Spleen (tissue), 11 donors: ENCODE measurements at regions not wholly inside any gene's neighbourhood (a gene's known extent, or its start where the extent isn't known, plus 50 kb on each side); places are given as distances from the start of the nearest gene placed in this dataset.
A peak's percentile ranks its signal among the peaks of the same experiment; 100 is the strongest.

Experiments used
- DNase-seq: peaks from one replicate; pipeline ENCODE4 v3.0.0-alpha.2; 2020
- H3K27ac ChIP-seq, 8 donors: fragments of 200-600 bp; sonication (generic) in 7 of 8; 1 replicate in 4 of 8; 2 replicates in 4 of 8; pipeline versions ENCODE4 v1.5.0 to v1.8.0; 2016 to 2021; ENCODE audit warnings: inconsistent platforms in 4 of 8, mild to moderate bottlenecking in 4 of 8, moderate library complexity in 1 of 8
- H3K27me3 ChIP-seq, 7 donors: fragments of 200-600 bp; sonication (generic) in 6 of 7; replicated peaks in 1 of 7; 1 replicate in 4 of 7; 2 replicates in 3 of 7; pipeline versions ENCODE4 v1.5.0 to v1.8.0; 2016 to 2021; ENCODE audit warnings: inconsistent platforms in 3 of 7, mild to moderate bottlenecking in 1 of 7
- H3K36me3 ChIP-seq, 6 donors: fragments of 200-600 bp; sonication (generic) in 5 of 6; 1 replicate in 4 of 6; 2 replicates in 2 of 6; pipeline versions ENCODE4 v1.5.0 to v1.8.0; 2016 to 2021; ENCODE audit warnings: inconsistent platforms in 2 of 6
- H3K4me1 ChIP-seq, 6 donors: fragments of 200-600 bp; sonication (generic) in 5 of 6; 1 replicate in 3 of 6; 2 replicates in 3 of 6; pipeline versions ENCODE4 v1.5.0 to v1.8.0; 2016 to 2021; ENCODE audit warnings: inconsistent platforms in 3 of 6
- H3K4me3 ChIP-seq, 8 donors: fragments of 200-600 bp; sonication (generic) in 7 of 8; 1 replicate in 4 of 8; 2 replicates in 4 of 8; pipeline versions ENCODE4 v1.5.0 to v1.8.0; 2016 to 2021; ENCODE audit warnings: inconsistent platforms in 4 of 8, mild to moderate bottlenecking in 4 of 8, moderate library complexity in 2 of 8
- H3K9me3 ChIP-seq, 8 donors: fragments of 200-600 bp; sonication (generic) in 7 of 8; 1 replicate in 4 of 8; 2 replicates in 4 of 8; pipeline versions ENCODE4 v1.5.0 to v1.8.0; 2016 to 2021; ENCODE audit warnings: inconsistent platforms in 4 of 8
- POLR2A ChIP-seq, 3 donors: fragments of 450-650 bp; IDR thresholded peaks; one replicate each; pipeline ENCODE4 v1.5.1; 2017; ENCODE audit warnings: antibody characterized with exemption in 3 of 3, mild to moderate bottlenecking in 1 of 3
- POLR2AphosphoS5 ChIP-seq, 3 donors: sonication (generic); formaldehyde crosslinking; IDR thresholded peaks; one replicate each; pipeline ENCODE4 v1.5.1; 2017; ENCODE audit warnings: antibody characterized with exemption in 3 of 3
- WGBS, 5 donors: extraction: QIAGEN DNeasy Blood & Tissue Kit in 3 of 5; methylation state at CpG; one replicate each; pipeline versions ENCODE4 v1.1.5 to v1.1.7; 2013 to 2018; 5-methylcytosine and 5-hydroxymethylcytosine counted together
- intact Hi-C: fragments of 100-400 bp; cut with DNase I; formaldehyde crosslinking; loops from one replicate; pipeline ENCODE4 v1.15.0; 2023; ENCODE audit warnings: low total_unique reads
- TF ChIP-seq, protein P1 (sequence below), 11 experiments: fragments of 200-600 bp in 7 of 11; fragments of 450-650 bp in 4 of 11; sonication (generic) in 4 of 11; IDR thresholded peaks in 8 of 11; conservative IDR thresholded peaks in 3 of 11; 1 replicate in 7 of 11; 2 replicates in 4 of 11; pipeline versions ENCODE4 v1.4.0 to v1.8.0; 2016 to 2021; ENCODE audit warnings: antibody characterized with exemption in 11 of 11, inconsistent platforms in 4 of 11, mild to moderate bottlenecking in 1 of 11
- donor health status: healthy with polysubstance abuse.
- donor health status: DM: no; HTN: no; CAD: no; lungs with moderate emphysema.
- donor health status: DM: no; HTN: no; CAD: no.
- donor health status: Bipolar disorder and iron deficiency.
- donor health status: healthy.
- donor health status: DM: no; HTN: no; CAD: no.
- donor health status: DM: yes; HTN: yes; CAD: no.

DNA sequence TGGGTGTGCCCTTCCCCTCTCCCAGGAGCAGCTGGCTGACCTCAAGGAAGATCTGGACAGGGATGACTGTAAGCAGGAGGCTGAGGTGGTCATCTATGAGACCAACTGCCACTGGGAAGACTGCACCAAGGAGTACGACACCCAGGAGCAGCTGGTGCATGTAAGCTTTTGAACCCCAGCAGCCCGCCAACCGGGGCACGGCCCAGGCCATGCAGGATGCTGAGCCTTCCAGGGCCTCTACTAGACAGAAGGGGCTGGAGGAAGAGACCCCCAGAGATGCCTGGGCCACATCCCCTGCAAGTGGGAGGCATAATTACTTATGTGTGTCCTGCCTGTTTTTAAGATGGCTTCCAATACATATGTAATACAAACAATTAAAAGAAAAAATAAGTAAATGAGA, 239.3 kb downstream of the GLI2 start:
- Histone ChIP-seq H3K27me3 (no peaks in the 10 kb centered on the region), H3K36me3 (no peaks in the 10 kb centered on the region), H3K27ac (no peak overlapping the region), H3K4me3 (no peak overlapping the region), H3K9me3 (no peaks in the 10 kb centered on the region), H3K4me1 (no peaks in the 10 kb centered on the region)
- DNase-seq = no peak
- no peak for TF ChIP-seq POLR2AphosphoS5 (IDR thresholded peaks at IDR 0.05)
- TF ChIP-seq POLR2A (IDR thresholded peaks at IDR 0.05) = no peak
- TF ChIP-seq, protein P1, sequence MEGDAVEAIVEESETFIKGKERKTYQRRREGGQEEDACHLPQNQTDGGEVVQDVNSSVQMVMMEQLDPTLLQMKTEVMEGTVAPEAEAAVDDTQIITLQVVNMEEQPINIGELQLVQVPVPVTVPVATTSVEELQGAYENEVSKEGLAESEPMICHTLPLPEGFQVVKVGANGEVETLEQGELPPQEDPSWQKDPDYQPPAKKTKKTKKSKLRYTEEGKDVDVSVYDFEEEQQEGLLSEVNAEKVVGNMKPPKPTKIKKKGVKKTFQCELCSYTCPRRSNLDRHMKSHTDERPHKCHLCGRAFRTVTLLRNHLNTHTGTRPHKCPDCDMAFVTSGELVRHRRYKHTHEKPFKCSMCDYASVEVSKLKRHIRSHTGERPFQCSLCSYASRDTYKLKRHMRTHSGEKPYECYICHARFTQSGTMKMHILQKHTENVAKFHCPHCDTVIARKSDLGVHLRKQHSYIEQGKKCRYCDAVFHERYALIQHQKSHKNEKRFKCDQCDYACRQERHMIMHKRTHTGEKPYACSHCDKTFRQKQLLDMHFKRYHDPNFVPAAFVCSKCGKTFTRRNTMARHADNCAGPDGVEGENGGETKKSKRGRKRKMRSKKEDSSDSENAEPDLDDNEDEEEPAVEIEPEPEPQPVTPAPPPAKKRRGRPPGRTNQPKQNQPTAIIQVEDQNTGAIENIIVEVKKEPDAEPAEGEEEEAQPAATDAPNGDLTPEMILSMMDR (IDR thresholded peaks at IDR 0.05 in 8 of 11, conservative IDR thresholded peaks at IDR 0.05 in 3 of 11) = no peak
- intact Hi-C loops = no loop called here
- 81 to 95% (median 94%) methylated on average over 4 of the region's 4 CpGs for WGBS, 5 donors

DNA sequence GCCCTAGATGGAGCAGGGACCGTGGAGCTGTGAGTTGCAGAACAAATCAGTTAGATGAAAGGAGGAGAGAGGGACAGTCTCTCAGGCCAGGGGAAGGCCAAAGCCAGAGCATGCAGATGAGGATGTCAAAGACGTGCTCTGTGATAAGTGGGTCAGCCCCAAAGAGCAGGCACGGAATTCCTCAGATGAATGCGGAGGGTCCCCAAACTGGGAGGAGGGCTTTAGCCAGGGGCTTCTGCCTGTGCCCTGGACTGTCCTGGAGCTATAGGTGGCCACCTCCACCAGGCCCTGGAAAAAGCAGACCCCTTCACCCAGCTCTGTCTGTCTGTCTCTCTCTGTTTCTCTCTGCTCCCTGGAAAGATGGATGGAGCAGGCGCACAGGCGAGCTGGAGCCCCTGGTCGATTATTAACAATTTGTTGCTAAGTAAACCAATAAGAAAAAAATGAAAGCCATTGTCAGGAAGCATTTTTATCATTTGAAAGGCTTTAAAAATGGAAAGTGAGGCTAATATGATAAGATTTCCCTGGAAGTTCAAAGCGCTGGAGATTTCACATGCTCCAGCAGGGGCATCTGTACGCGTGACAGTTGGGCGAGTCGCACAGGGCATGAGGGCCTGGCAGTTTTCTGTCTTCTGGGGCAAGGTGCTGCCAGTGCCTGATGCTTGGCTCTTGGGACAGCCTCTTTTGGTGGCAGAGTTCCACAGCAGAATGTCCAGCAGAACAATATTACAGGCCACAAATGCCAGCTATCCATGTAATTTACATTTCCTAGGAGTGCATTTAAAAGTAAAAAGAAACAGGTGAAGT, 241.0 kb downstream of the GLI2 start:
- Histone ChIP-seq H3K36me3 (no peaks in the 10 kb centered on the region), H3K9me3 (no peaks in the 10 kb centered on the region), H3K4me1 (no peaks in the 10 kb centered on the region), H3K4me3 (no peak overlapping the region), H3K27ac (no peak overlapping the region), H3K27me3 (no peaks in the 10 kb centered on the region)
- TF ChIP-seq POLR2A (IDR thresholded peaks at IDR 0.05) = no peak
- DNase-seq = peak; percentile 51
- 88 to 96% (median 93%) methylated on average over 12 of the region's 12 CpGs for WGBS, 5 donors
- intact Hi-C loops = no loop called here

DNA sequence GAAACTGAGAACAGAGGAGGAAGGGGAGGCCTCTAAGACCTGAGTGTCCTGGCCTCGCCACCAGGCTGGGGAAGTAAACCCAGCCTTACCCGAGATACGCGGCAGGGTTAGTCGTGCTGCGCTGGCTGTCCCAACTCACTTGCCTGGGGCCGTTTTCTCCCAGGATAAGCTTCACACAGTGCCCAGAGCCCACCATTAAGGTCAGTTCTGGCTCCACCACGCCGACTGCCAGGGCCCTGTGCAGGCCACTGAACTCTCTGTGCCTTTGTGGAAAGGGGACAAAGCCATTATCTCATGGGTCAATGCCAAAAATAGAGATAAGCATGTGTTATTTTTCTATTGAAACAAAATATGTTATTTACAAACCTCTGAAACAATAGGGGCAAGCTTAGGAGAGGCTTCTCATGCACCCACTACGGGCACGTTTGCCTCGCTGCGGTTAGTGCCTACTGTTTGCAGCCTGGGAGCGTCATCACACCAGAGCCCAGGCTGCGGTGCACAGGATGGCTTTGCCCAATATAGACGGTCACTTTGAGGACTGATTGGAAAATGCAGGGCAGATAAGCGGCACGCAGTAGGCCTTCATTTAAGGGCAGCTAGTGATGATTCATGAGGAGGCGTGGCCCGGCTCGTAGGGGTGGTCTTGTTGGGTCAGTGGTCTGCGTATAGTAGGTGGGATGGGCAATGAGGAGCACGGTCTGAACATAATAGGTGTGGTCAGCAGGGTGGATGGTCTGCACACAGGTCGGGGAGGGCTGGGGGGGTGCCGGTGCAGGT, 242.1 kb downstream of the GLI2 start:
- DNase-seq = peak; percentile 67
- intact Hi-C loops = no loop called here
- TF ChIP-seq POLR2AphosphoS5 (IDR thresholded peaks at IDR 0.05) = no peak
- TF ChIP-seq, protein P1 (IDR thresholded peaks at IDR 0.05 in 8 of 11, conservative IDR thresholded peaks at IDR 0.05 in 3 of 11) = no peak
- no peak for TF ChIP-seq POLR2A (IDR thresholded peaks at IDR 0.05)
- Histone ChIP-seq H3K27me3 (no peaks in the 10 kb centered on the region), H3K36me3 (no peaks in the 10 kb centered on the region), H3K4me1 (no peaks in the 10 kb centered on the region), H3K4me3 (no peak overlapping the region), H3K9me3 (no peaks in the 10 kb centered on the region), H3K27ac (no peak overlapping the region)
- WGBS, 5 donors = 88 to 93% (median 91%) methylated on average over 25 of the region's 25 CpGs

DNA sequence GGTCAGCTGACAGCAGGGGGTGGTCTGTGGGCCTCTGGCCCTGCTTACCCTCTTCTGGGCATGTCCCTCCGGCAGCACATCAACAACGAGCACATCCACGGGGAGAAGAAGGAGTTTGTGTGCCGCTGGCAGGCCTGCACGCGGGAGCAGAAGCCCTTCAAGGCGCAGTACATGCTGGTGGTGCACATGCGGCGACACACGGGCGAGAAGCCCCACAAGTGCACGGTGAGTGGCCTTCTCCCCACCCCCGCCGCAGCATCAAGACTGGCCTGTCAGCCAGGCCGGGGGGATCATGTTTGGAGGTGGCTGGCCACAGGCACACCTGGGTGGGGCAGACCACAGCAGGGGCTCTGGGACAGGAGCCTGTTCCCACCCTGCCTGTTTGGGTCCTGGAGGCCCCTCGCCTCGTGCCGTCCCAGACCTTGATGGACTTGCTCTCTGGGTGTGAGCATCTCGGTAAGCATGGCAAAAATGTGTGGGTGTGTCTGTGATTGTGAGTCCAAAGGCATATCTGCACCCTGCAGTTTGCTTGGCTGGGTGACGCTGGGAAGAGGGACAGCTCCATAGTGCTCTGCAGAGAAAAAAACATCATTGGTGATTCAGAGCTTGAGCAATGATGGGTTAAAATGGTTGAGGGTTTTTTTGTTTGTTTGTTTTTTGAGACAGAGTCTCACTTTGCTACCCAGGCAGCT, 242.8 kb downstream of the GLI2 start:
- no peaks in the 10 kb centered on the region for H3K27me3 ChIP-seq
- TF ChIP-seq POLR2AphosphoS5 (IDR thresholded peaks at IDR 0.05) = no peak
- TF ChIP-seq POLR2A (IDR thresholded peaks at IDR 0.05) = no peak
- TF ChIP-seq, protein P1 (IDR thresholded peaks at IDR 0.05 in 8 of 11, conservative IDR thresholded peaks at IDR 0.05 in 3 of 11) = no peak
- H3K27ac ChIP-seq = no peak overlapping the region
- 83 to 95% (median 90%) methylated on average over 18 to 20 of the region's 20 CpGs for WGBS, 5 donors
- no peak overlapping the region for H3K4me3 ChIP-seq
- no peaks in the 10 kb centered on the region for H3K4me1 ChIP-seq
- H3K9me3 ChIP-seq = no peaks in the 10 kb centered on the region
- peak; percentile 68 for DNase-seq
- H3K36me3 ChIP-seq = no peaks in the 10 kb centered on the region
- intact Hi-C loops = no loop called here
